A673 (cell line): ENCODE measurements at regions not wholly inside any gene's neighbourhood (a gene's known extent, or its start where the extent isn't known, plus 50 kb on each side); places are given as distances from the start of the nearest gene placed in this dataset.

ENCODE experiments used
- BruUV-seq: library from RNA; stranded (reverse); fragments of 400-500 nt; replicated peaks from 2 replicates; lab custom pipeline; 2021; lab: Mats Ljungman, UMichigan
- CTCF ChIA-PET: fragments of 300-600 bp; sonication (Branson Sonifier 250); formaldehyde crosslinking; loops from one replicate; lab custom pipeline; 2022; ENCODE audit warnings: antibody characterized with exemption; lab: Charles Lee
- POLR2A ChIA-PET: fragments of 300-600 bp; sonication (Branson Sonifier 250); formaldehyde crosslinking; loops from one replicate; lab custom pipeline; 2022; ENCODE audit warnings: antibody characterized with exemption; ENCODE audit not compliant: low non-redundant PET; lab: Charles Lee
- DNase-seq: peaks from one replicate; pipeline ENCODE4 v3.0.0-alpha.2; 2015; ENCODE audit warnings: low spot score
- H3K27ac ChIP-seq: fragments of 200-600 bp; sonication (generic); 2 replicates; pipeline ENCODE4 v1.5.1; 2016; ENCODE audit warnings: mixed run types, low read depth, mild to moderate bottlenecking, mixed read lengths, antibody characterized with exemption, low read length; ENCODE audit not compliant: poor library complexity, severe bottlenecking
- H3K27me3 ChIP-seq: fragments of 200-600 bp; sonication (generic); replicated peaks from 2 replicates; pipeline ENCODE4 v1.6.1; 2017; ENCODE audit warnings: mixed run types, low read depth, mild to moderate bottlenecking, mixed read lengths, antibody characterized with exemption, low read length; ENCODE audit not compliant: insufficient read depth, poor library complexity
- H3K36me3 ChIP-seq: fragments of 200-600 bp; sonication (generic); 2 replicates; pipeline ENCODE4 v1.6.1; 2016; ENCODE audit warnings: mixed run types, mild to moderate bottlenecking, mixed read lengths, antibody characterized with exemption, low read length; ENCODE audit not compliant: insufficient read depth, poor library complexity, severe bottlenecking
- H3K4me1 ChIP-seq: fragments of 200-600 bp; sonication (generic); 2 replicates; pipeline ENCODE4 v1.6.1; 2017; ENCODE audit warnings: mixed run types, mild to moderate bottlenecking, mixed read lengths, antibody characterized with exemption, low read length; ENCODE audit not compliant: insufficient read depth, poor library complexity, severe bottlenecking
- H3K4me3 ChIP-seq: fragments of 200-600 bp; sonication (generic); 2 replicates; pipeline ENCODE4 v1.5.1; 2016; ENCODE audit warnings: low read depth, mixed run types, mild to moderate bottlenecking, mixed read lengths, low read length; ENCODE audit not compliant: poor library complexity, severe bottlenecking
- H3K9me3 ChIP-seq: fragments of 200-600 bp; sonication (generic); 2 replicates; pipeline ENCODE4 v1.6.1; 2016; ENCODE audit warnings: mixed run types, low read depth, mild to moderate bottlenecking, mixed read lengths, antibody characterized with exemption, low read length; ENCODE audit not compliant: poor library complexity, severe bottlenecking
- CTCF ChIP-seq: fragments of 300-800, 200-600 bp; sonication (generic); conservative IDR thresholded peaks from 2 replicates; pipeline ENCODE4 v1.5.1; 2017; ENCODE audit warnings: low read depth, mild to moderate bottlenecking, antibody characterized with exemption, low read length, moderate library complexity, mixed read lengths
- EZH2 ChIP-seq: fragments of 200-600 bp; sonication (generic); IDR thresholded peaks from 2 replicates; pipeline ENCODE4 v1.6.1; 2017; ENCODE audit warnings: borderline replicate concordance, low read depth, mild to moderate bottlenecking, mixed read lengths, antibody characterized with exemption, low read length; ENCODE audit not compliant: poor library complexity, severe bottlenecking
- intact Hi-C: fragments of 100-400 bp; cut with micrococcal nuclease; formaldehyde crosslinking; loops from one replicate; pipeline ENCODE4 v1.10.0; 2022; ENCODE audit not compliant: unreplicated experiment

- Histone ChIP-seq H3K27ac (no peak overlapping the region), H3K4me1 (no peaks in the 10 kb centered on the region), H3K4me3 (no peak overlapping the region), H3K36me3 (no peaks in the 10 kb centered on the region), H3K27me3 (peaks cover 5% of the 10 kb centered on the region), H3K9me3 (no peaks in the 10 kb centered on the region)
- TF ChIP-seq CTCF = no peak
- no peak for TF ChIP-seq EZH2
- intact Hi-C loops = no loop called here
- ChIA-PET CTCF (no interaction called here), POLR2A (no interaction called here)
- BruUV-seq = no TSS peak
- no peak for DNase-seq
Observed at GRCh38 chr2:47652061-47652690, 81.4 kb upstream of the KCNK12 start.

GRCh38 chr2:47651296-47651695, 80.5 kb upstream of the KCNK12 start:
- intact Hi-C loops = no loop called here
- peaks cover 5% of the 10 kb centered on the region for H3K27me3 ChIP-seq
- TF ChIP-seq EZH2 (no peak), CTCF (no peak)
- H3K36me3 ChIP-seq = no peaks in the 10 kb centered on the region
- H3K27ac ChIP-seq = no peak overlapping the region
- H3K4me3 ChIP-seq = no peak overlapping the region
- BruUV-seq = no TSS peak
- no peak for DNase-seq
- no peaks in the 10 kb centered on the region for H3K4me1 ChIP-seq
- no peaks in the 10 kb centered on the region for H3K9me3 ChIP-seq
- CTCF ChIA-PET = interaction anchor here (0.6 kb wide), 1 partner anchor 265 kb away, joined by 5 read pairs; no protein-coding TSS in a partner anchor
- POLR2A ChIA-PET = no interaction called here

- Histone ChIP-seq H3K27me3 (peaks cover 5% of the 10 kb centered on the region), H3K4me3 (no peak overlapping the region), H3K9me3 (no peaks in the 10 kb centered on the region), H3K4me1 (no peaks in the 10 kb centered on the region), H3K36me3 (no peaks in the 10 kb centered on the region), H3K27ac (no peak overlapping the region)
- POLR2A ChIA-PET = no interaction called here
- no TSS peak for BruUV-seq
- no peak for TF ChIP-seq CTCF
- no peak for DNase-seq
- intact Hi-C loops = no loop called here
- CTCF ChIA-PET = no interaction called here
Observed at GRCh38 chr2:47650001-47650535, 79.3 kb upstream of the KCNK12 start.
